Hepatocyte (in vitro differentiated cells): ENCODE measurements at regions not wholly inside any gene's neighbourhood (a gene's known extent, or its start where the extent isn't known, plus 50 kb on each side); places are given as distances from the start of the nearest gene placed in this dataset.

Experiments used
- DNase-seq: peaks from one replicate; pipeline ENCODE4 v3.0.0-alpha.2; 2016; ENCODE audit warnings: low spot score
- H2AFZ ChIP-seq: fragments of 200-600 bp; sonication (generic); 2 replicates; pipeline ENCODE4 v1.6.0; 2016; ENCODE audit warnings: antibody characterized with exemption, mild to moderate bottlenecking
- H3K27ac ChIP-seq: fragments of 200-600 bp; sonication (generic); 2 replicates; pipeline ENCODE4 v1.5.1; 2016; ENCODE audit warnings: mild to moderate bottlenecking
- H3K27me3 ChIP-seq: fragments of 200-600 bp; sonication (generic); 2 replicates; pipeline ENCODE4 v1.6.1; 2016
- H3K36me3 ChIP-seq: fragments of 200-600 bp; sonication (generic); replicated peaks from 2 replicates; pipeline ENCODE4 v1.5.1; 2016; ENCODE audit warnings: low read depth; ENCODE audit not compliant: insufficient read depth
- H3K4me1 ChIP-seq: fragments of 200-600 bp; sonication (generic); 2 replicates; pipeline ENCODE4 v1.5.1; 2016; ENCODE audit warnings: mild to moderate bottlenecking, moderate library complexity; ENCODE audit not compliant: insufficient read depth
- H3K4me2 ChIP-seq: fragments of 200-600 bp; sonication (generic); 2 replicates; pipeline ENCODE4 v1.6.0; 2016
- H3K4me3 ChIP-seq: fragments of 200-600 bp; sonication (generic); 2 replicates; pipeline ENCODE4 v1.5.1; 2016; ENCODE audit warnings: mild to moderate bottlenecking
- H3K79me2 ChIP-seq: fragments of 200-600 bp; sonication (generic); 2 replicates; pipeline ENCODE4 v1.6.0; 2017; ENCODE audit warnings: mild to moderate bottlenecking
- H3K9me2 ChIP-seq: fragments of 200-600 bp; sonication (generic); replicated peaks from 2 replicates; pipeline ENCODE4 v1.6.0; 2017; ENCODE audit warnings: mild to moderate bottlenecking; ENCODE audit not compliant: insufficient read depth
- H3K9me3 ChIP-seq: fragments of 200-600 bp; sonication (generic); 2 replicates; pipeline ENCODE4 v1.5.1; 2016; ENCODE audit warnings: low read depth, mild to moderate bottlenecking
- H4K20me1 ChIP-seq: fragments of 200-600 bp; sonication (generic); 2 replicates; pipeline ENCODE4 v1.6.0; 2016; ENCODE audit warnings: mild to moderate bottlenecking; ENCODE audit not compliant: insufficient read depth, poor library complexity, severe bottlenecking
- CTCF ChIP-seq: fragments of 200-600 bp; sonication (generic); IDR thresholded peaks from 2 replicates; pipeline ENCODE4 v1.5.1; 2016; ENCODE audit warnings: antibody characterized with exemption, mild to moderate bottlenecking; ENCODE audit not compliant: poor library complexity
- EZH2 ChIP-seq: fragments of 200-600 bp; sonication (generic); IDR thresholded peaks from 2 replicates; pipeline ENCODE4 v1.6.1; 2016; ENCODE audit warnings: antibody characterized with exemption, mild to moderate bottlenecking, borderline replicate concordance
- EZH2phosphoT487 ChIP-seq: fragments of 200-600 bp; sonication (generic); IDR thresholded peaks from one replicate; pipeline ENCODE4 v1.6.1; 2018; ENCODE audit warnings: antibody characterized with exemption, mild to moderate bottlenecking, low read depth, moderate library complexity; ENCODE audit not compliant: unreplicated experiment, severe bottlenecking
- WGBS: methylation state at CpG from one replicate; pipeline ENCODE4 v1.1.6; 2016; ENCODE audit warnings: low lambda C conversion rate; ENCODE audit errors: missing lambda C conversion rate; 5-methylcytosine and 5-hydroxymethylcytosine counted together

- Histone ChIP-seq H3K4me2 (peak overlapping the region; percentile 3), H3K4me1 (peaks cover 49% of the 10 kb centered on the region), H3K27me3 (no peaks in the 10 kb centered on the region), H3K79me2 (no peaks in the 10 kb centered on the region), H3K9me2 (no peaks in the 10 kb centered on the region), H2AFZ (no peak overlapping the region), H3K4me3 (no peak overlapping the region), H3K9me3 (no peaks in the 10 kb centered on the region), H3K27ac (peak overlapping the region; percentile 53), H3K36me3 (no peaks in the 10 kb centered on the region), H4K20me1 (no peaks in the 10 kb centered on the region)
- no peak for DNase-seq
- TF ChIP-seq EZH2, result no peak
- TF ChIP-seq CTCF, result no peak
- TF ChIP-seq EZH2phosphoT487, result peak; percentile 67
- 45% methylated on average over 1 of the region's 1 CpG for WGBS
Measured at GRCh38 chr11:106463154-106463553, 385.7 kb downstream of the AASDHPPT start.

GRCh38 chr11:106463796-106464201, 386.3 kb downstream of the AASDHPPT start:
- Histone ChIP-seq H3K36me3 (no peaks in the 10 kb centered on the region), H3K9me3 (no peaks in the 10 kb centered on the region), H3K9me2 (no peaks in the 10 kb centered on the region), H3K4me2 (peak overlapping the region; percentile 3), H3K27ac (peak overlapping the region; percentile 53), H3K79me2 (no peaks in the 10 kb centered on the region), H2AFZ (no peak overlapping the region), H3K4me1 (peaks cover 52% of the 10 kb centered on the region), H3K27me3 (no peaks in the 10 kb centered on the region), H4K20me1 (no peaks in the 10 kb centered on the region), H3K4me3 (no peak overlapping the region)
- TF ChIP-seq CTCF (no peak), EZH2phosphoT487 (no peak), EZH2 (no peak)
- DNase-seq, result no peak
- 51% methylated on average over 4 of the region's 4 CpGs for WGBS

- no peaks in the 10 kb centered on the region for H3K27me3 ChIP-seq
- H3K4me1 ChIP-seq, result peaks cover 61% of the 10 kb centered on the region
- no peak overlapping the region for H3K4me2 ChIP-seq
- no peaks in the 10 kb centered on the region for H3K9me2 ChIP-seq
- no peaks in the 10 kb centered on the region for H3K9me3 ChIP-seq
- no peak overlapping the region for H2AFZ ChIP-seq
- no peaks in the 10 kb centered on the region for H3K79me2 ChIP-seq
- no peak for DNase-seq
- H4K20me1 ChIP-seq, result no peaks in the 10 kb centered on the region
- no peak overlapping the region for H3K4me3 ChIP-seq
- H3K36me3 ChIP-seq, result no peaks in the 10 kb centered on the region
- H3K27ac ChIP-seq, result no peak overlapping the region
- TF ChIP-seq EZH2 (no peak), EZH2phosphoT487 (no peak), CTCF (no peak)
Measured at GRCh38 chr11:106464728-106465127, 387.3 kb downstream of the AASDHPPT start.

GRCh38 chr11:106466521-106467080, 389.1 kb downstream of the AASDHPPT start:
- no peak for TF ChIP-seq CTCF
- Histone ChIP-seq H2AFZ (no peak overlapping the region), H3K9me3 (no peaks in the 10 kb centered on the region), H3K4me3 (no peak overlapping the region), H3K27me3 (no peaks in the 10 kb centered on the region), H3K79me2 (no peaks in the 10 kb centered on the region), H4K20me1 (no peaks in the 10 kb centered on the region), H3K4me1 (peaks cover 69% of the 10 kb centered on the region), H3K9me2 (no peaks in the 10 kb centered on the region), H3K4me2 (peak overlapping the region; percentile 32), H3K36me3 (no peaks in the 10 kb centered on the region), H3K27ac (peak overlapping the region; percentile 87)
- peak; percentile 51 for DNase-seq
- 14% methylated on average over 5 of the region's 5 CpGs for WGBS
